C4-2B (cell line): ENCODE measurements at regions not wholly inside any gene's neighbourhood (a gene's known extent, or its start where the extent isn't known, plus 50 kb on each side); places are given as distances from the start of the nearest gene placed in this dataset.

Experiments used
- ZFX ChIP-seq: fragments of 450-650 bp; IDR thresholded peaks from 2 replicates; pipeline ENCODE4 v1.6.1; 2017
- TF ChIP-seq, protein P1 (sequence below): fragments of 450-650 bp; conservative IDR thresholded peaks from 2 replicates; pipeline ENCODE4 v1.5.1; 2017; ENCODE audit warnings: mild to moderate bottlenecking

DNA sequence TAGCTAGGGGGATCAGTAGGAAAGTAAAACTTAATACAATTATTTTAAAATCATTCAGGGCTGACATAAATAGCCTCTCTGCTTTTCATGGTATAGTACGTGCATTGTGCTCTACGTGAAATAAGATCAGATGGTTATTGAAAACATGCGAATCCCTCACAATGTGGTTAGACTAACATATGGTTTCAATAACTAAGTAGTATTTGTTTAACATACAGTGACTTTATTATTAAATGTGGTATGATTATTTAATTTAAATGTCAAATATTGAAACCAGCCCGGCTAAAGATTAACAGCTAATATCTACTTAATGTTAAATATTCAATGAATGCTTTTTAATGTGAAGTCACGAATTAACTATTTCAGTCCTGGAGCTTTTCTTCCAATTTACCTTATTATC is 473.9 kb upstream of the THBS1 start:
- TF ChIP-seq, protein P1, sequence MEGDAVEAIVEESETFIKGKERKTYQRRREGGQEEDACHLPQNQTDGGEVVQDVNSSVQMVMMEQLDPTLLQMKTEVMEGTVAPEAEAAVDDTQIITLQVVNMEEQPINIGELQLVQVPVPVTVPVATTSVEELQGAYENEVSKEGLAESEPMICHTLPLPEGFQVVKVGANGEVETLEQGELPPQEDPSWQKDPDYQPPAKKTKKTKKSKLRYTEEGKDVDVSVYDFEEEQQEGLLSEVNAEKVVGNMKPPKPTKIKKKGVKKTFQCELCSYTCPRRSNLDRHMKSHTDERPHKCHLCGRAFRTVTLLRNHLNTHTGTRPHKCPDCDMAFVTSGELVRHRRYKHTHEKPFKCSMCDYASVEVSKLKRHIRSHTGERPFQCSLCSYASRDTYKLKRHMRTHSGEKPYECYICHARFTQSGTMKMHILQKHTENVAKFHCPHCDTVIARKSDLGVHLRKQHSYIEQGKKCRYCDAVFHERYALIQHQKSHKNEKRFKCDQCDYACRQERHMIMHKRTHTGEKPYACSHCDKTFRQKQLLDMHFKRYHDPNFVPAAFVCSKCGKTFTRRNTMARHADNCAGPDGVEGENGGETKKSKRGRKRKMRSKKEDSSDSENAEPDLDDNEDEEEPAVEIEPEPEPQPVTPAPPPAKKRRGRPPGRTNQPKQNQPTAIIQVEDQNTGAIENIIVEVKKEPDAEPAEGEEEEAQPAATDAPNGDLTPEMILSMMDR = no peak
- no peak for TF ChIP-seq ZFX
